LoVo (cell line): ENCODE measurements at regions not wholly inside any gene's neighbourhood (a gene's known extent, or its start where the extent isn't known, plus 50 kb on each side); places are given as distances from the start of the nearest gene placed in this dataset.

Experiments used
- DNase-seq: peaks from one replicate; pipeline ENCODE4 v3.0.0-alpha.2; 2016; ENCODE audit warnings: low spot score

GRCh38 chr6:126419901-126420300 is 80.0 kb downstream of the CENPW start:
- no peak for DNase-seq

DNA sequence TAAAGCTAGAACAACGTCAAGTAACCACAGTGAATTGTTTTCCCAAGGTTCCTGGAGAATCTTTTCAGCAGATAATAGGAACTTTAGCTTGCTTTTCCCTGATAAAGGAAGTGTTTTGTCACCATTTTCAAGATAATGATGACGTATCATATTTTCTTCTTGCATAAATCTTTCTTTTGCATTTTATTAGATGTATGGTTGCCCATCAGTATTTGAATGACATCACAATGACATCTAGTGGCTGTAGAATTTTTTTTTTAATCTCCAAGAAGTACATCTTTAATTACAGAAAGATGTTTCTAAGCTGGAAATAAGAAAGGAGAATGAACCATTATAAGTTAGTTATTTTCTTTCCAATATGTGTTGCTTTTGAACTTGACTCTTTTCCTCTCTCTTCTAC is 83.0 kb downstream of the CENPW start:
- no peak for DNase-seq

- no peak for DNase-seq
Measured at GRCh38 chr6:126427713-126428112, 87.8 kb downstream of the CENPW start.

- DNase-seq = no peak
Measured at GRCh38 chr6:126429866-126430265, 90.0 kb downstream of the CENPW start.

GRCh38 chr6:126432564-126432963 is 92.6 kb downstream of the CENPW start:
- no peak for DNase-seq

GRCh38 chr6:126433927-126434326 is 94.0 kb downstream of the CENPW start:
- no peak for DNase-seq

DNA sequence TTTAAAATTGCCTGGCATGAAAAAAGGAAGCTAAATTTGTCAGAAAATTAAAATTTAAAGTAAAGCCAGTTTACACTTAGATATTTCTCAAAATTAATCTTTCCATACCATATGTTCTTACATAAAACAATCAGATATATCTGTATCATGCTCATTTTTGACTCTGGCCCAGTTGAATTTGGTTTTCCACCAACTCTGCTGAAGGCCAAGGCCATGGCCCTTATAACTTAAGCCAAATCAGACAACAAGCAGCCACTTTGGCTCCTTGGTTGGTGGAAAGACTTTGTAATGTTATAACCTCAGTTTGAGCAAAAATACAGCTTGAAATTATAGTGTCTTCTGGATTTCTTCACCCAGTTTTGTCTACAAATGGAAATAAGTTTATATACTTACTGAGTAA is 97.3 kb downstream of the CENPW start:
- no peak for DNase-seq

DNA sequence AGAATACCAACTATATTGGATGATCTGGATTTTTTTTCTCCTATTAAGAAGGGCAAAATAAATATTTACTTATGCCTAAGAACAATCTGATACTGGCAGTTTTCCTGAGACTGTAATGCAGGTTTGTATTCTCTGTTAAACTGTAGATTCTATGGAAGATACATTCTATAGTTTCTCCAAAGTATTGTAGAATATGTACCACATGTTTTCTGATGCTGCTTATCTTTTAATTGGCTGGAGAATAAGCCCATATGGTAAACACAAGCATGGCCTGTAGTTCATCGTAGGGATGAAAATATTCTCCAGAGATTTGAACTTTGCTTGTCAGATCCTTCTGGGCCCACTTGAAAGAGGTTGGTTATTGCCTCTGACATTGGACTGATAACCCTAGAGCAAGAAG is 99.1 kb downstream of the CENPW start:
- no peak for DNase-seq

- no peak for DNase-seq
Measured at GRCh38 chr6:126440923-126441322, 101.0 kb downstream of the CENPW start.

DNA sequence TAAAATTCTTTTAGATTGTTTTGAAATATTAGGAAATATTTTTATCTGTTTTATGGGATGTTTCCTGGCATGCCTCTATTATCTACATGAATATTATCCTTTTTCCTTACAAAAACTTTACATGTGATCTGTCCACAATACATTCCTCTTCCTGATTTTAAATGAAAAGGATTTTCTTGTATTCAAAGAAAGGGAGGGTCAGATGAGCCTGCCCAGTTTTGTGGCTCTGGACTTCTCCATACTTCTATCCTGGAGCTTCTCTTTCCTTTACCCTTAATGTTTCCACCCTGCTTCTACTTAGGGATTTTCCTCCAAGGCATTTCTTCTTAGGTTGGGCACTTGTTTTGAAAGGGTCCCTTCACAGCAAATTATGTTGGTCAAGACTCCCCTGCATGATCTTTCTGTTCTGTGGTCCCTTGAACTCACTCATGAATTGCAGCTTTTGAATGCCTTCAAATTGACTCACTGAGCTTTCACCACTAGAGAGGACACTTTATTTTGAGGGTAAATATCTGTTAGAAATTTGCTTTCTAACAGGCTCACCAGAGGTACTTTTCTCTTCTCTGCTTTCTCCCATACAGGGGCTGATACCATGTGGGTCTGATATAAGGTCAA is 104.9 kb downstream of the CENPW start:
- no peak for DNase-seq

DNA sequence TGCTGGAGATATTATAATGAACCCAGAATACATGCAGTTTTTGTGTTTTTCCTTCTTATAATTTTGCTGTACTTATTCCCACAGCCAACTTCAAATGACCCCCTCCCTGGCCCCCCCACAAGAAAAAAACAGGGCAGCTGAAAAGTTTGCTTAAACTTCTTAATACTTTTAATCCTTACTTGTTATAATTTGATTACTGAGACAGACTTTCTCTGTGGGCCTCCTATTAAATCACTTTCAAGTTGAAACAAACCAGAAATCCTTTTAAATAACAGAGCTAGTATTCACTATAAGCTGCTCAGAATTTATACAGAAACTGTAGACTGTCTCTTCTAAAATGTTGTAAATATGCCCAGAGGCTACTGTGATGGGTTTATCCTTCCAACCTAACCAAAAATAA is 106.3 kb downstream of the CENPW start:
- no peak for DNase-seq

DNA sequence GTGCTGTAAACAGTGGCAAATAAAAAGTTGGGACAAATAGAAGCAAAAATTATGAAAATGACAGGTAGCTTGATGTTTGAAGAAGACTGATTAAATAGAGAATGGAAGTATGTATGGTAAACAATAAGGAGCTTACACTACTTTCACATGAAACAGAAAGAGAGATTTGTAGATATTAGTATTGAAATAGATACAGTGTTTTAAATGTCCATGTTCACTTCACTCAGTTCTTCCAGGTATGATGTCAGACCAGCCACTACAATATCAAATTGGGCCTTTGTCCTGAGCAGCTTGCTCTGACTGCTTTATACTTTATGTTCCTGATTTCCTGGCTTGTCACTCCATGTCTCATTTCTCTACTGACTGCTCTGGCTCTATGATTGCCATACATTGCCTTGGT is 107.5 kb downstream of the CENPW start:
- no peak for DNase-seq

GRCh38 chr6:126461045-126461444 is 121.1 kb downstream of the CENPW start:
- no peak for DNase-seq

DNA sequence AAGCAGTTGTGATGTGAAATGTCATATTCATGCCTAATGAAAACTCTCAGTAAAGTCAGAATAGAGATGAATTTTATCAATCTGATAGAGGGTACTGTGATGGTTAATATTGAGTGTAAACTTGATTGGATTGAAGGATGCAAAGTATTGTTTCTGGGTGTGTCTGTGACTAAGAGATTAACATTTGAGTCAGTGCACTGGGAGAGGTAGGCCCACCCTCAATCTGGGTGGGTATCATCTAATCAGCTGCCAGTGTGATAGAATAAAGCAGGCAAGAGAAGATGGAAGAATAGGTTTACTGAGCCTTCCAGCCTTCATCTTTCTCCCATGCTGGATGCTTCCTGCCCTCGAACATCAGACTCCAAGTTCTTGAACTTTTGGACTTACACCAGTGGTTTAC is 124.3 kb downstream of the CENPW start:
- no peak for DNase-seq

DNA sequence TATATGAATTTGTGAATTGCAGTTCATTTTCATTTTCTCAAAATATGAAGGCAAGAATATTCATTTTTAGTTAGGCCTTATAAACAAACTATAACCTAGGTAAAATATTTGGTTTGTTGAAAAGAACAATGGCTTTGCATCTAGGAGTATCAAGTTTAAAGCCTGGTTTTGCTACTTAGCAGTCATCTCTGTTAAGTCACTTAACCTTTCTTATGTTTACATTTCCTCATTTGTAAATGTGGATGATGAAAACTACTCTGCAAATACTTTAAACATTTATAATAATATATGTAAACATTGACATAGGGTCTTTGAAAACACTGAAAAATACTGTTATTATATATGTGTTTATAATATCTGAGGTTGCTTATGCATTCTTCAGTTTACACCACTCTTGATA is 135.5 kb downstream of the CENPW start:
- DNase-seq = no peak

DNA sequence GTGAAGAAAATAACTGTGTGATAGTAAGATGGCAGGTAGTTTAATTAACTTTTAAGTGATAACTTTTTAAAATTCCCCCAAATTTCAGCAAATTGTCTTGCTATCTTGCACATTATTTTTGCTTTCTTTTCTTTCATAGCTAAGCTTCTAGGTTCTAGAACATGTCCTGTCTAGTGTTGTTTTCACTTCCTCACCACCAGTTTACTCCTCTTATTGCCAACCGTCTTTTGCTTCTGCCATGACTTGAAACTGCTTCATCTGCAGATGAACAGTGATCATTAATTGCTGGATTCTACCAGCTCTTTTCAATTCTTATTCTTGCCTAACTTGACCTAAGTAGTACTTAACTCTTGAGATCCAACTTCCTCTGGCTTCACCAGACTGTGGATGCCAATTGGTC is 137.8 kb downstream of the CENPW start:
- DNase-seq = no peak

DNA sequence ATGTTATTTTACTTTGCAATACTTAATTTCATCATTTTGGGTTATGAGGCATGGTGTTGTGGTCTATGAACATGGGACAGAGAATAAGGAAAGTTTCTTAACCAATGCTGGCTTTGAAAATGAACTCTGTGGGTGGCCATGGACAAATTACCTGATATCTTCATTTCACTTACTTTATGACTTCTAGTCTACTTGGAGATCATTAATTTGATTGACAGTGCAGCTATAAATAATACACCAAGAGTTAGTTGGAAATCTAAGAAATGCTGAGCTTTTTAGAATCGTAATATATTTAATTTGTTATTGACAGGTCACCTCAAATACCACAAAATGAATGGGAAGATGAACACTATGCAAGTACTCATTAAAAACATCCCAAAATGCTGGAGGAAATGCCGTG is 140.4 kb downstream of the CENPW start:
- DNase-seq = no peak

GRCh38 chr6:126481319-126481718 is 141.4 kb downstream of the CENPW start:
- no peak for DNase-seq

GRCh38 chr6:126504792-126505191 is 164.9 kb downstream of the CENPW start:
- DNase-seq = no peak

DNA sequence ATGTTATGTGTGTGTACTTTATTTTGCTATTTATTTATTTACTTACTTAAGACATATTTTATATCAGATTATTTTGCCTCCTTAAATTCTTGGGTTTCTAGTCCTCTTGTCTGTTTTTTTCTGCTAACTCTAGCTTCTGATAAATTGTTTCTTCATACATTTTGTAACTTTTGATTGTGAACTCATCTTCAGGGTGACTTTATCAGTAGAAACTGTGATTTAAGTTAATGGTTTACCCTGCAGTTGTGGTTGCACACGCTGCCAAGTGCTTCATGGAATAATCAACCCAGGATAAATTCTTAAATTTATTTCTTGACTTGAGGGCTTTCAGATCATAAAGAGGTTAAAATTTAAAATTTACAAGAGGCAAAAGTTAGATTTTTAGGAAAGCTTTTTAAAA is 173.3 kb downstream of the CENPW start:
- DNase-seq = no peak

- DNase-seq = no peak
Measured at GRCh38 chr6:126516411-126516810, 176.5 kb downstream of the CENPW start.

DNA sequence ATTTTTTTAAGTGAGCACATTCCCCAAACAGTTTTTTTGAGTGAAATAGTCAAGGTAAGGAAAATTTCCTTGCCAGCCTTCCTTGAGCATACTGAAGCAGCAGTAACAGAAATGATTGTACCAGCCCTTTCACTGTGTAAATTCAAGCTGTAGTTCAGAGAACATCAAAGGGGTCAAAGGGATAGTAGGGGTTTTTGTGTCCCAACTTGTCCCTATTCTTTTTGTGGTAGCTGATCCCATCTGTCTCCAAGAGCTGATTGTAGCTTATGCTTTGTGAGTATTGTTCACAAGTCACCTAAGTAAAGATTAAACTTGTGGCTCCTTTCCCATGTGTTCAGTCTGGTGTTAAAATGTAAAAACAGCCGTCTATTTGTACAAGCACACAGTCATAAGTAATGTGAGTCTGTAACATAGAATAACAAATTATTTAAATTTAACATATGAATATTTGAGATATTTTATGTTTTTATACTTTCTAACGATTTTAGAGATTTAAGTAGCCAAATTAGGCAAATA is 185.0 kb downstream of the CENPW start:
- DNase-seq = no peak

DNA sequence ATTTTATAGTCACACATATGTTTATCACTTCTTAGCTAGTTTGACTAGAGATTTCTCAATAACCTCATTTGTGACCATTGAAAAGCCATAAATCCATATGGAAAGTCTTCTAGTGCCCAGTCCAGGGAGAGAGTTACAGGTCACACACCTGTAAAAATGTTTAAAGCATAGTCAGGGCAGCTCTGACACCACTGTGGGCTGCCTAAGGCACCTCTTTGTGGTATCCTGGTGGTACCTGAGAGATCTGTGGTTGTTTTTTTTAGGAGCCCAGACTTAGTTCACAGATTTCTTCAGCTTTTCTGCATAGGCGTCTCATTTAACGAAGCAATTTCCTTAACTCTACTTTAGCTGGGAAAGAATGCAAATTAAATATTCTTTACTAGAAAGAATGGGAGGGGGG is 186.6 kb downstream of the CENPW start:
- no peak for DNase-seq

- no peak for DNase-seq
Measured at GRCh38 chr6:126526996-126527606, 187.2 kb downstream of the CENPW start.
